Central memory CD8-positive, alpha-beta T cell (primary cell): ENCODE measurements at regions not wholly inside any gene's neighbourhood (a gene's known extent, or its start where the extent isn't known, plus 50 kb on each side); places are given as distances from the start of the nearest gene placed in this dataset.

Experiments
- ATAC-seq: fragments of 150-1000 bp; cut with Tn5 transposase; replicated peaks from 2 replicates; pipeline ENCODE4 v1.10.0; 2022; ENCODE audit warnings: mild to moderate bottlenecking, moderate FRiP score, moderate number of reproducible peaks; ENCODE audit not compliant: poor library complexity, severe bottlenecking; ENCODE audit errors: extremely low read depth
- DNase-seq, 2 donors: peaks; one replicate each; pipeline ENCODE4 v3.0.0; 2021; ENCODE audit warnings: low spot score in 2 of 2
- H3K27ac Mint-ChIP-seq: one replicate; pipeline ENCODE4 v1.8.0; 2022; ENCODE audit warnings: low read depth, mild to moderate bottlenecking, moderate library complexity, mixed read lengths
- H3K27me3 Mint-ChIP-seq: one replicate; pipeline ENCODE4 v1.8.0; 2022; ENCODE audit warnings: mixed read lengths
- H3K36me3 Mint-ChIP-seq: one replicate; pipeline ENCODE4 v1.8.0; 2022; ENCODE audit warnings: mild to moderate bottlenecking, moderate library complexity, mixed read lengths; ENCODE audit not compliant: insufficient read depth
- H3K4me1 Mint-ChIP-seq: one replicate; pipeline ENCODE4 v1.8.0; 2022; ENCODE audit warnings: mixed read lengths
- H3K4me3 Mint-ChIP-seq: one replicate; pipeline ENCODE4 v1.8.0; 2022; ENCODE audit warnings: mild to moderate bottlenecking, moderate library complexity, mixed read lengths
- H3K9me3 Mint-ChIP-seq: one replicate; pipeline ENCODE4 v1.8.0; 2022; ENCODE audit warnings: mixed read lengths

- H3K36me3 Mint-ChIP-seq: peaks cover 3% of the 10 kb centered on the region
- H3K4me3 Mint-ChIP-seq: no peak overlapping the region
- no peak overlapping the region for H3K27ac Mint-ChIP-seq
- DNase-seq (no peak), ATAC-seq (no peak)
- no peaks in the 10 kb centered on the region for H3K9me3 Mint-ChIP-seq
- H3K27me3 Mint-ChIP-seq: no peaks in the 10 kb centered on the region
- peaks cover 47% of the 10 kb centered on the region for H3K4me1 Mint-ChIP-seq
Measured at GRCh38 chr12:124491310-124491709, 76.1 kb downstream of the NCOR2 start.

DNA sequence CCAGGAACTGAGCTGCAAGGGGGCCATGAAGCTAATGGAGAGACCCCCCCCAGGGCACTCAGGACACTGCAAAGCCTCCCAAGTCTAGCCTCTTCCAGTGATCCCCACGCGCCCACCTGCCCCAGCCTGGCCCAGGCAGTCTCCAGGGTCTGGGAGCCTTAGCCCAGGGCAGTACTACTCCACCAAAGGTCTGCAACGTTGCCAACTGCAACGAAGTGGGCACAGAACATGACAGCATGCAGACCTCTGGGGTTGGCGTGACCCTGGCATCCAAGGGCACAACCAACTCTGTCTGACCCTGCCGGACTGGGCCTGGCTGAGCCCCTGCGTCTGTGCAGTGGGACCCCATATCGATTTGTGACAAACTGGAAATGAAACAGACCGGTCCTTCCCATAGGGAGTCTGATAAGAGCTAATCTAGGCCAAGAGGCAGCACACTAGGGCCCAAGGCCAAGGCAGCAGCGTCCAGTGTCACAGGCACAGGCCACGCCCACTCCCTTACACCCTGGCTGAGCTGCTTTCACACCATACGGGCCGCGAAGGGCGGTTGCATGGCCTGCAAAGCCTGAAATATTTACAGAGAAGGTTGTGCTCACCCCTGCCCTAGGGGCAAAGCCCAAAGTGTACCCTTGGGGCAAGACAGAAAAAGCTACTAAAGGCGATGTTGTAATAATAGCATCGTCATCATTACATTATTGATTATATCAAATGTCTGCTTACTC, 76.7 kb downstream of the NCOR2 start:
- peak overlapping the region; percentile 65 for H3K27ac Mint-ChIP-seq
- peaks cover 46% of the 10 kb centered on the region for H3K4me1 Mint-ChIP-seq
- DNase-seq (no peak), ATAC-seq (no peak)
- H3K36me3 Mint-ChIP-seq: peaks cover 3% of the 10 kb centered on the region
- no peak overlapping the region for H3K4me3 Mint-ChIP-seq
- H3K9me3 Mint-ChIP-seq: no peaks in the 10 kb centered on the region
- H3K27me3 Mint-ChIP-seq: no peaks in the 10 kb centered on the region

DNA sequence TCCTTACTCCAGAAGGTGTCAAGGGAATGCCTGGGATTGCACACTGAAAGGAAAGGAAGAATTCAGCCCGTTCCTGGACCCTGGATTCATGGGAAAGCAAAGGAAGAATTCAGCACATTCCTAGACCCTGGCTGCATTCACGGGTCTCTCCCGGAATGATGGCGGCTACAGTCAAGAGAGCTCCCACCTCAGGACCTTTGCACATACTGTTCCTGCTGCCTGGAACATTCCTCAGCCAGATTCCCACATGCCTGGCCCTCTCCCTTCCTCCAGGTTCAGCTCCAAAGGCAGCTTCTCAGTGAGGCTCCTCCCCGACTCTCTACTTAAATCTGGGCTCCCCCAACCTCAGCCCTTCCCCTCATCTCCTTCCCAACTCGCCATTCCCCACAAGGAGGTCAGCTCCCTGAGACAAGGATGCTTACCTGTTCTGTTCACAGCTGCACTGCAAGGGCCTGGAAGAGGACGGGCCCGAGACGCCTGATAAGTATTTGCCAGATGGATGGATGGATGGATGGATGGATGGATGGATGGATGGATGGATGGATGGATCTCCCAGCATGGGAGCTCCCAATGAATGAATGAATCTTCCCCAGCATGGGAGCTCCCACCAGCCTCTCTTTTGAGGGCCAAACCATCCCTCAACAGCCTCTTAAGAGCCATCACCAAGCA, 77.4 kb downstream of the NCOR2 start:
- Mint-ChIP-seq H3K9me3 (no peaks in the 10 kb centered on the region), H3K4me3 (no peak overlapping the region), H3K36me3 (peaks cover 3% of the 10 kb centered on the region), H3K27ac (peak overlapping the region; percentile 65), H3K27me3 (no peaks in the 10 kb centered on the region), H3K4me1 (peaks cover 41% of the 10 kb centered on the region)
- no peak for DNase-seq
- ATAC-seq: no peak

GRCh38 chr12:124489220-124489619, 78.2 kb downstream of the NCOR2 start:
- H3K4me1 Mint-ChIP-seq: peaks cover 41% of the 10 kb centered on the region
- no peak overlapping the region for H3K4me3 Mint-ChIP-seq
- DNase-seq (no peak), ATAC-seq (no peak)
- H3K9me3 Mint-ChIP-seq: no peaks in the 10 kb centered on the region
- no peaks in the 10 kb centered on the region for H3K27me3 Mint-ChIP-seq
- H3K27ac Mint-ChIP-seq: no peak overlapping the region
- H3K36me3 Mint-ChIP-seq: peaks cover 5% of the 10 kb centered on the region

GRCh38 chr12:124488520-124488919, 78.9 kb downstream of the NCOR2 start:
- Mint-ChIP-seq H3K36me3 (peaks cover 7% of the 10 kb centered on the region), H3K4me1 (peaks cover 43% of the 10 kb centered on the region), H3K9me3 (no peaks in the 10 kb centered on the region), H3K4me3 (no peak overlapping the region), H3K27ac (peak overlapping the region; percentile 32), H3K27me3 (no peaks in the 10 kb centered on the region)
- DNase-seq: no peak
- ATAC-seq: no peak

DNA sequence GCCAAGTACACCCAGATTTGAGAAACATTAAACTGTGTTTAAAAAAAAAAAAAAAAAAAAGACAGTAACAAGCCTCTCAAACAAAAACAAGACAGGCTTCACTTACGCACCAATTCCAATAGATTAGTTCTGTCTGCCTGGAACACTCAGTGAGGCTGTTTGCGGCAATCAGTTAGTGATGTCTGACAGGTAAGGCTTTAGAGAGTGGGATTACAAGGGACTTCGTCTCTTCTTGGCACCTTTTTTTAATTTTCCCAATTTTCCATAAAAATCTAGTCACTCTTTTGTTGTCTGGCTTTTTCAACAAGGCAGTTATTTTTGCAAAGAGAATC, 79.6 kb downstream of the NCOR2 start:
- Mint-ChIP-seq H3K27ac (peak overlapping the region; percentile 32), H3K4me1 (peaks cover 38% of the 10 kb centered on the region), H3K9me3 (no peaks in the 10 kb centered on the region), H3K36me3 (peaks cover 6% of the 10 kb centered on the region), H3K27me3 (no peaks in the 10 kb centered on the region), H3K4me3 (no peak overlapping the region)
- ATAC-seq (no peak), DNase-seq (no peak)

- no peaks in the 10 kb centered on the region for H3K9me3 Mint-ChIP-seq
- H3K27me3 Mint-ChIP-seq: no peaks in the 10 kb centered on the region
- no peak overlapping the region for H3K4me3 Mint-ChIP-seq
- DNase-seq (no peak), ATAC-seq (no peak)
- H3K27ac Mint-ChIP-seq: no peak overlapping the region
- H3K4me1 Mint-ChIP-seq: peaks cover 38% of the 10 kb centered on the region
- H3K36me3 Mint-ChIP-seq: peaks cover 5% of the 10 kb centered on the region
Measured at GRCh38 chr12:124487066-124487833, 80.2 kb downstream of the NCOR2 start.

- Mint-ChIP-seq H3K4me3 (no peak overlapping the region), H3K36me3 (peaks cover 5% of the 10 kb centered on the region), H3K4me1 (peaks cover 39% of the 10 kb centered on the region), H3K9me3 (no peaks in the 10 kb centered on the region), H3K27ac (no peak overlapping the region), H3K27me3 (no peaks in the 10 kb centered on the region)
- ATAC-seq: no peak
- DNase-seq: no peak
Measured at GRCh38 chr12:124486346-124486963, 81.0 kb downstream of the NCOR2 start.

DNA sequence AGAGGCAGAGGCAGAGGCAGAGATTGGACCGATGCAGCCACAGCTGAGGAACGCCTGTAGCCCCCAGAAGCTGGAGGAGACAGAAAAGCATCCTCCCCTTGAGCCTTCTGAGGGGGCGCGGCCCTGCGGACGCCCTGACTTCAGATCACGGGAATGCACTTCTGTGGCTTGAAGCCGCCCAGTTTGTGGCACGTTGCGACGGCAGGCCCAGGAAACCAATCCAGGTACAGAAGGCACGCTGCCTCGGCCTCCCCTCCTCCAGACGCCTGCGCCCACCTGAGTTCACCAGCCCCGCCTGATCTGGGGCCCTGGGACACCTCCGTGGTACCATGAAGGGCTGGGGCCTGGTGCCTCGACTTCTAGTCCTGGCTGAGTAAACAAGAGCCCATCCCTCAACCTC, 82.0 kb downstream of the NCOR2 start:
- Mint-ChIP-seq H3K9me3 (no peaks in the 10 kb centered on the region), H3K4me1 (peaks cover 47% of the 10 kb centered on the region), H3K27me3 (no peaks in the 10 kb centered on the region), H3K27ac (no peak overlapping the region), H3K36me3 (peaks cover 5% of the 10 kb centered on the region), H3K4me3 (no peak overlapping the region)
- no peak for ATAC-seq
- DNase-seq: no peak

DNA sequence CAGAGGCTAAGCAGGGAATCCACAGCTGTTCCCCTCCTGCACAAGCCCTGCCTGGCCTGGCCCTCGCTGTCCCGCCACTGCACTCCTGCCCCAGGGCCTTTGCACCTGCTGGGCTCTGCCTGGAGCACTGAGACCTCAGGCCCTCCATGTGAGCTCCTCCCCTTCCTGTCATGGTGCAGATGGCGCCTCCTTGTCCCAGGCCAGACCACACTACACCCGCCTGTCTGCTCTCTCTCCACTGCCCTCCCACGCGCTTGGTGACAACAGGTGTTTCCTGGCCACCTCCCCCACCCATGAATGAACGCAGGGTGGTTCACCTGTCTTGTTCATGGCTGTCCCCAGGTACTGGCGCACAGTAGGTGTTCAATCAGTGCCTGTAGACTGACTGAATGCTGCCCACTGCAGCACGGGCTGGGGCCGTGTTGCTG, 82.9 kb downstream of the NCOR2 start:
- peaks cover 5% of the 10 kb centered on the region for H3K36me3 Mint-ChIP-seq
- H3K9me3 Mint-ChIP-seq: no peaks in the 10 kb centered on the region
- H3K27ac Mint-ChIP-seq: peak overlapping the region; percentile 67
- peaks cover 47% of the 10 kb centered on the region for H3K4me1 Mint-ChIP-seq
- ATAC-seq (no peak), DNase-seq (no peak)
- no peaks in the 10 kb centered on the region for H3K27me3 Mint-ChIP-seq
- H3K4me3 Mint-ChIP-seq: no peak overlapping the region

GRCh38 chr12:124484067-124484466, 83.3 kb downstream of the NCOR2 start:
- peaks cover 5% of the 10 kb centered on the region for H3K36me3 Mint-ChIP-seq
- H3K4me3 Mint-ChIP-seq: no peak overlapping the region
- no peaks in the 10 kb centered on the region for H3K9me3 Mint-ChIP-seq
- no peaks in the 10 kb centered on the region for H3K27me3 Mint-ChIP-seq
- H3K27ac Mint-ChIP-seq: peak overlapping the region; percentile 67
- no peak for ATAC-seq
- H3K4me1 Mint-ChIP-seq: peaks cover 51% of the 10 kb centered on the region
- no peak for DNase-seq

- no peaks in the 10 kb centered on the region for H3K9me3 Mint-ChIP-seq
- H3K27ac Mint-ChIP-seq: peak overlapping the region; percentile 67
- no peaks in the 10 kb centered on the region for H3K27me3 Mint-ChIP-seq
- ATAC-seq (no peak), DNase-seq (no peak)
- H3K4me3 Mint-ChIP-seq: no peak overlapping the region
- H3K36me3 Mint-ChIP-seq: peaks cover 5% of the 10 kb centered on the region
- H3K4me1 Mint-ChIP-seq: peaks cover 56% of the 10 kb centered on the region
Measured at GRCh38 chr12:124482901-124483799, 84.3 kb downstream of the NCOR2 start.
